Panc1 (cell line): ENCODE measurements at regions not wholly inside any gene's neighbourhood (a gene's known extent, or its start where the extent isn't known, plus 50 kb on each side); places are given as distances from the start of the nearest gene placed in this dataset.

ENCODE experiments used
- ATAC-seq: fragments of 200-7000 bp; cut with Tn5 transposase; 2 replicates; pipeline ENCODE4 v1.9.1; 2020; ENCODE audit warnings: mild to moderate bottlenecking, moderate library complexity
- BruUV-seq: library from RNA; stranded (reverse); fragments of 400-500 nt; replicated peaks from 2 replicates; lab custom pipeline; 2021; lab: Mats Ljungman, UMichigan
- CTCF ChIA-PET: fragments of 300-600 bp; sonication (Branson Sonifier 250); formaldehyde crosslinking; loops from one replicate; lab custom pipeline; 2022; ENCODE audit warnings: antibody characterized with exemption; lab: Charles Lee
- POLR2A ChIA-PET: fragments of 300-600 bp; sonication (Branson Sonifier 250); formaldehyde crosslinking; loops from one replicate; lab custom pipeline; 2022; ENCODE audit warnings: antibody characterized with exemption; lab: Charles Lee
- DNase-seq: peaks from one replicate; pipeline ENCODE4 v3.0.0-alpha.2; 2010; ENCODE audit warnings: low read depth, low spot score
- H3K27ac ChIP-seq: 2 replicates; pipeline ENCODE4 v1.5.1; 2011; ENCODE audit warnings: mild to moderate bottlenecking, low read length, inconsistent platforms
- H3K27me3 ChIP-seq: fragments of 200-500 bp; sonication (Bioruptor generic); 2 replicates; pipeline ENCODE4 v1.6.0; 2014; ENCODE audit warnings: low read length, inconsistent platforms; ENCODE audit not compliant: control insufficient read depth, insufficient read depth
- H3K36me3 ChIP-seq: fragments of 200-500 bp; sonication (Bioruptor generic); 2 replicates; pipeline ENCODE4 v1.5.1; 2014; ENCODE audit warnings: inconsistent platforms, mild to moderate bottlenecking, low read length, moderate library complexity; ENCODE audit not compliant: control insufficient read depth, insufficient read depth
- H3K4me1 ChIP-seq: 2 replicates; pipeline ENCODE4 v1.5.1; 2011; ENCODE audit warnings: inconsistent platforms, mild to moderate bottlenecking, low read length, moderate library complexity; ENCODE audit not compliant: control insufficient read depth, insufficient read depth
- H3K4me3 ChIP-seq, 2 experiments: 2 replicates each; pipeline ENCODE4 v1.5.1; 2011 to 2012; ENCODE audit warnings: low read depth in 2 of 2, low read length in 2 of 2, mild to moderate bottlenecking in 2 of 2, inconsistent platforms in 1 of 2, moderate library complexity in 1 of 2
- H3K9me3 ChIP-seq: fragments of 200-500 bp; sonication (Bioruptor generic); 2 replicates; pipeline ENCODE4 v1.5.1; 2014; ENCODE audit warnings: low read depth, mild to moderate bottlenecking, inconsistent platforms, low read length, moderate library complexity; ENCODE audit not compliant: control insufficient read depth, insufficient read depth
- CTCF ChIP-seq: fragments of 450-650 bp; IDR thresholded peaks from 2 replicates; pipeline ENCODE4 v1.5.1; 2017; ENCODE audit warnings: mild to moderate bottlenecking
- POLR2AphosphoS5 ChIP-seq: IDR thresholded peaks from 2 replicates; pipeline ENCODE4 v1.6.1; 2012; ENCODE audit warnings: mild to moderate bottlenecking, low read depth, low read length, moderate library complexity
- REST ChIP-seq, 2 experiments: IDR thresholded peaks; 2 replicates each; pipeline ENCODE4 v1.6.1; 2011 to 2012; ENCODE audit warnings: low read depth in 2 of 2, control low read depth in 1 of 2, low read length in 1 of 2, mild to moderate bottlenecking in 1 of 2, moderate library complexity in 1 of 2; ENCODE audit not compliant: insufficient read depth in 1 of 2
- SIN3A ChIP-seq: IDR thresholded peaks from 2 replicates; pipeline ENCODE4 v1.6.1; 2012; ENCODE audit warnings: low read depth, mild to moderate bottlenecking, low read length, moderate library complexity, borderline replicate concordance; ENCODE audit not compliant: insufficient read depth
- TCF7L2 ChIP-seq: IDR thresholded peaks from 2 replicates; pipeline ENCODE4 v1.6.1; 2011; ENCODE audit warnings: mild to moderate bottlenecking, low read depth, low read length, inconsistent platforms
- in situ Hi-C: cut with HindIII; loops from 2 replicates; pipeline ENCODE4 v1.10.0; 2016; ENCODE audit warnings: low sequenced_read_pairs, low pct_unique_long_range_greater_than_20kb
- intact Hi-C: fragments of 100-400 bp; cut with micrococcal nuclease; formaldehyde crosslinking; loops from one replicate; pipeline ENCODE4 v1.10.0; 2022; ENCODE audit not compliant: unreplicated experiment

- H3K4me1 ChIP-seq = no peaks in the 10 kb centered on the region
- no peak for ATAC-seq
- intact Hi-C loops (no loop called here), in situ Hi-C loops (no loop called here)
- CTCF ChIA-PET = no interaction called here
- POLR2A ChIA-PET = no interaction called here
- TF ChIP-seq CTCF (no peak), REST (IDR thresholded peaks at IDR 0.05; ENCODE audit: insufficient read depth in 1 of 2, low read depth in 2 of 2, low read length in 1 of 2) (no peak), TCF7L2 (no peak), POLR2AphosphoS5 (no peak), SIN3A (no peak)
- no peaks in the 10 kb centered on the region for H3K27me3 ChIP-seq
- no peak overlapping the region for H3K4me3 ChIP-seq
- H3K36me3 ChIP-seq = no peaks in the 10 kb centered on the region
- BruUV-seq = no TSS peak
- no peak for DNase-seq
- no peaks in the 10 kb centered on the region for H3K9me3 ChIP-seq
- no peak overlapping the region for H3K27ac ChIP-seq
Observed at GRCh38 chr10:65415318-65415717, 1510.5 kb upstream of the LRRTM3 start.

- POLR2A ChIA-PET = no interaction called here
- in situ Hi-C loops = no loop called here
Observed at GRCh38 chr10:65416094-65416493, 1509.7 kb upstream of the LRRTM3 start.

More at GRCh38 chr10:65416094-65416493, 1509.7 kb upstream of the LRRTM3 start:
- CTCF ChIA-PET = no interaction called here
- H3K4me3 ChIP-seq = no peak overlapping the region
- H3K9me3 ChIP-seq = no peaks in the 10 kb centered on the region
- TF ChIP-seq POLR2AphosphoS5 = no peak
- no peak for TF ChIP-seq REST (IDR thresholded peaks at IDR 0.05; ENCODE audit: insufficient read depth in 1 of 2, low read depth in 2 of 2, low read length in 1 of 2)
- no peak for TF ChIP-seq CTCF
- no peak for TF ChIP-seq SIN3A
- TF ChIP-seq TCF7L2 = no peak
- no peaks in the 10 kb centered on the region for H3K4me1 ChIP-seq
- no peaks in the 10 kb centered on the region for H3K27me3 ChIP-seq
- no TSS peak for BruUV-seq
- intact Hi-C loops = no loop called here
- DNase-seq (no peak), ATAC-seq (no peak)
- H3K36me3 ChIP-seq = no peaks in the 10 kb centered on the region
- no peak overlapping the region for H3K27ac ChIP-seq
